Hematopoietic multipotent progenitor cell treated with erythropoietin and hydrocortisone succinate and interleukin-3 and kit ligand, for 15 days (in vitro differentiated cells): ENCODE measurements at regions not wholly inside any gene's neighbourhood (a gene's known extent, or its start where the extent isn't known, plus 50 kb on each side); places are given as distances from the start of the nearest gene placed in this dataset.

Source experiments
- DNase-seq: peaks from one replicate; pipeline ENCODE4 v3.0.0-alpha.2; 2015; ENCODE audit warnings: low spot score

DNA sequence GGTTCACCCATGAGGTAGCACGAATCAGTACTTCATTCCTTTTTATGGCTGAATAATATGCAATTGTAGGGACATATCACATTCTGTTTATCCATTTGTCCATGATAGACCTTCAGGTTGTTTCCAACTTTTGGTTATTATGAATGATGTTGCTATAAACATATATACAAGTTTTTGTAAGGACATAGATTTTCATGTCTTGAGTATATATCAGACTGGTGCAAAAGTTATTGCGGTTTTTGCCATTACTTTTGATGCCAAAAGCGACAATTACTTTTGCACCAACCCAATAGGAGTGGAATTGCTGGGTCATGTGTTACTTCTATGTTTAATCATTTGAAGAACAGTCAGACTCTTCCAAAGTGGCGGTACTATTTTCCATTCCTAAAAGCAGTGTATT lies 361.5 kb downstream of the RPS24 start:
- no peak for DNase-seq

DNA sequence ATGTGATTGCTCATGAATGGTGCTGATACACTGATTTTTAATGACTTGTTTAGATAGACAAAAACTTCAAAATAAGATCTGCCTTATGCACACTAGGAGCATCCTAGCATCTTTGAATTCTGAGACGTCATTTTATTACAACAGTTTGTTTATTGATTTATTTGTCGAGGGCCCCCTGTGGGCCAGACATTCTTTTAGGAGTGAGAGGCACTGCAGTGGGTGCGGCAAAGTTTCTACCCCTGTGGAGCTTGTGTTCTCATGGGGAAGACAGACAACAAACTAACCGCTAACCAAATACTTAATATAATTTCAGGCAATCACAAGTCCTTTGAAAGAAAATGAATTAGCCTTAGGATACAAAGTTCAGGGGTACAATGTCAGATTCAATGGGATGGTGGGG lies 363.1 kb downstream of the RPS24 start:
- no peak for DNase-seq

DNA sequence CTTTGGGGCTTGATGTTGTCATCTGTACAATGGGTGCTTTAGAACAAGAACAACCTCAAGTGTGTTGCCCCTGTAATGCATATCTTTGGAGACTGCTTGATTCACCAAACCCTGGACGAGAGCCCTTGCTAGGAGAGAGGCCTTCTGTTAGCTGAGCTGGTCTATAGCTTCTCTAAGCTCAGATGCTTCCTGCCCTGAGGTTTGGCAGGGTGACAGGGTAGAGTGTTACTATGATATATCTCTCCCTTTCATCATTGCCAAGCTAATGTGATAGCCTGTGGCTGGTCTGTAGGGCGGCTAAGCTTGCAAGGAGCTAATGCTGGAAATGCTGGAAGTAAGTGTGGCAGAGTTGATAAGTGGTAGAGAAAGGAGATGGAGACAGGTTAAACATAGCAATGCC lies 364.1 kb downstream of the RPS24 start:
- no peak for DNase-seq

DNA sequence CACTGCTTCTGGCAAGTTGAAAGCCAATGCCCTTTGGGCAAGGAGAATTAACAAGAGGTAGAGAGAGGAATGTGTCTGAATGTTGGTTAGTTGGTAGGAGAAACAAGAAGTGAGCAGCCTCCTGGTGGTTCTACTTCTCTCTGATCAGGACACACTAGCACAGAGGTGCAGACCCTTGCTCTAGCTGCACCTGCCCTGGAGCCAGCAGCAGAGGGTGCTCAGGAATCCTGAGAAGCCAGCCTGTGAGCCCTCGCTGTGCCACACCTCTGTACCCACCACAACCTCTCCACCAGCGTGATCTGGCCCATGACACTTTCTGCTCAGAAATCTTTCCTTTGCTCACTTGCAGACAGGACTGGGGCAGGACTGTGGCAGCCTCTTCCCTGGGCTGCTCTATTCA lies 364.7 kb downstream of the RPS24 start:
- no peak for DNase-seq

DNA sequence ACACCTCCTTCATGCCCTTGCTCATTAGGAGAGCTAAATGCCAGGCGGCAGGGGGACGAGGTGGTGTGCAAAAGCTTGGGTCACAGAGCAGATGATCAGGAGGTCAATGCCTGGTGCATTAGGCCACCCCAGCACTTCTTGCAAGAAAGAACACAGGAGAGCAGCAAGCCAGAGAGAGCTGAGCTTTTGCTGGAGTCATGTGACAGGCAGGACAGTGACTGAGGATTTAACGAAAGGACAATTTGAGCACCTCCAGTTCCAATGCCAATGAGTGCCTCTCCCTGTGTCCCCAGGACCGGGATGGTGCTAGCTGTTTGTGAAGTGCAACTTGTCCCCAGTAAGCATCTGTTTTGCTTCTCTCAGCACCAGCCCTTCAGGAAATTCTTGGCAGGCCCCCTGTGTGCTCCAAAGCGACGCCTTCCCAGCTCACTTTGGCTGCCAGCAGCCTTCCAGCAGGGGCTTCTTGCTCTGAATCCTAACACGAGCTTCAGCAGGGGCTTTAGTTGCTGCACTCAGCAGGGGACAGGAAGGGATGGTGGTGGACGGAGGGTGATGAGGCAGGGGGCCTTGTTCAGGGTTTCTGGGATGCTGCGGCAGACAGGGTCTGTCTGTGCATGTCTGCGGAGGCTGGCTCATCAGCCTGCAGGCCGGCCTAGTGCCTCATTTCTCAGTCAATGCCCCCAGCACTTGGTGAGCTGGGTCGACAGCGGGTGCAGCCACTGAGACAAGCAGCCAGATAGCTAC lies 368.1 kb downstream of the RPS24 start:
- DNase-seq, result no peak

DNA sequence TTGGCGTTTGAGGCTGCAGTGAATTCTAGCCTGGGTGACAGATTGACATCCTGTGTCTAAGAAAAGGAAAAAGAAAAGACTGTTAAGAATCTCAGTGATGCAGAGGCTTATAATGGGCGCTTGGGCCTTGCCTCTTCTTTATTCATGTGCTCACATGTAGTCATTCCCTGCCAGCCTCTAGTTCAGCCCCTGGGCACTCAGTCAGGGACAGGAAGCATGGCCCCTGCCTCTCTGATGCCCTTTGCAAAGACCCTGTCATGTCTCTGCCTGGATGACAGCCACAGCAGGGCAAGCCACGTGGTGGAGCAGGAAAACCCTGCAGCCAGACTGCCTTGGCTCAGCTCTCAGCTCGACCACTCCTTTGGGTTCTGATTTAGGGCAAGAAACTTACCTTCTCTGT lies 368.9 kb downstream of the RPS24 start:
- DNase-seq, result no peak

DNA sequence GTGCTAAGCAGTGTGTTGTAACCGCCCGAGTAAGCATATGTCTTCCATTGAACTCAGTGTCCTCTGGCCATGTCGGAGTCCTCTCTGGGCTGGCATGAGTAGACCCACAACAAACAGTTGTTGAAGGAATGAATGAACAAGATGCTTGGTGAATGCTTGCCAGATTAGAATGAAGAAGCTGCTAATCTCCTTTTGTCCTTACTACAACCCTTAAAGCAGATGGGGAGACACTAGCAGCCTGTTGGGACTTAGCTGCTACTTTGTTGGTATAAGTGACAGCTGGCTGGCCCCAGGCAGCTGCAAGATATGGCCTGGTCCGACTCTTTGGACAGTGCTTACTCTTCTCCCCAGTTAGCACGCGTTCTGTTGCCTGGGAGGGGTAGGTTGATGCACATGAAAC lies 370.1 kb downstream of the RPS24 start:
- no peak for DNase-seq

DNA sequence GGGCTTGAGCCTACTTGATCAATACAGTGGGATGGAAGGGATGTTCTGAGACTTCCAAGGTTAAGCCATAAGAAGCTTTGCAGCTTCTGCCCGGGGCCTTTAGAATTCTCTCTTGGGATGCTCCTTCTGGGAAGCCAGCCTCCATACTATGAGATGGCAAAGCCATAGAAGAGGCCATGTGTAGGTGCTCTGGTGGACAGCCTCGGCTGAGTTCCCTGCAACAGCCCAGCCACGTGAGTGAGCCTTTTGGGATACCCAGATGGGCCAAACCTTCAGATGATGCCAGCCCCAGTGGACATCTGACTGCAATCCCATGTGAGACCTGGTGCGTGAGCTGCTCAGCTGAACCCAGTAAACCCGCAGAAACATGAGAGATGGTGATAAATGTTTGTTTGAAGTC lies 370.6 kb downstream of the RPS24 start:
- no peak for DNase-seq

DNA sequence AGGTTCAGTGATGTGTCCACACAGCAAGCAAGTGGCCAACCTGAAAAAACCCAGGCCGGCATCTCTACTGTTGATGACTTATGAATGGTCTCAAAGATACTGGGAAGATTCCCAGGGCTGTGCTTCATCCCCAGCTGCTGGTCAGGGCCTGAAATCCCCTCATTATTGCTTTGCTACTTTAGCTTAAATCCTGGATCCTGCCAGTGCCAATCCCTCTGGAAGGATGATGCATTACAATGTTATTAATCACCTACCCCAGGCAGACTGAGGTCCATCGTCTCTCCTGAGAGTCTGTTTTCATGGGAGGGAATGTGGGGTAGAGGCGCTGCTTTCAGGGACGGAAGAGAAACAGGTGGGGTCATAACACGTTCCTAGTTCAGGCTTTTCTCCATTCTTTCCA lies 371.6 kb downstream of the RPS24 start:
- no peak for DNase-seq

DNA sequence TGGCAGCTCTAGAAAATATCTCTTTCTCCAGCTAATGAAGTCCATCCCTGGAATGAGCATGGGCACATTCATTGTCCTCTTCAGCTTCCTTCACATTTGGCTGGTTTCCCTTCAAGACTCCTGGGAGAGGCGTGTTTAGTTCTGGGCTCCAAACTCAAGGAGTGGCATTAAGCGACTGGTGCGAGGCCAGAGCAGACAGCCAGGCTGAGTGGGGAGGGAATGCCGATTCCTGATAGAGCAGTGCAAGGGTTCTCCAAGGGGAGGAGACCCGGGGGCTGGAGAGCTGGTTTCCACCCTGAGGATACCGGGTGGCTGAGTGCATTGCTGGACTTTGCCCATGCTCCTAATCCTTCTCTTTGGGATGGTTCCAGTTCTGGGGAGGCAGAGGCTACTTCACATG lies 372.1 kb downstream of the RPS24 start:
- no peak for DNase-seq

DNA sequence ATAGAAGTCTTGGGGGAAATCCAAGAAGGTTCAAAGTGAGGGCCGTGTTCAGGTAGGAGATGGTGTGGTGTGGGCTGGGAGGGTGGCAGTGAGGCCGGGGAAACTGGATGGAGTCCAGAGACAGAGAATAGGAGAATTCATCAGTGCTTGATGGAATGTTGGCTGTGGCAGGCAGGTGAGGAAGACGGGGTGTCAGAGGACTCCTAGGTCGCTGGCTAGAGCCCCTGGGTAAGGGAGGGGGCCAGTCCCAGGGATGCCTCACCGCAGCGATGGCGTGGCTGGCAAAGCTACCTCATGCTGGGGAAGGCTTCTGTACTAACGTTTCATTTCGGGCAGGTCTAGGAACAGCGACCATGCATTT lies 373.0 kb downstream of the RPS24 start:
- DNase-seq, result no peak

DNA sequence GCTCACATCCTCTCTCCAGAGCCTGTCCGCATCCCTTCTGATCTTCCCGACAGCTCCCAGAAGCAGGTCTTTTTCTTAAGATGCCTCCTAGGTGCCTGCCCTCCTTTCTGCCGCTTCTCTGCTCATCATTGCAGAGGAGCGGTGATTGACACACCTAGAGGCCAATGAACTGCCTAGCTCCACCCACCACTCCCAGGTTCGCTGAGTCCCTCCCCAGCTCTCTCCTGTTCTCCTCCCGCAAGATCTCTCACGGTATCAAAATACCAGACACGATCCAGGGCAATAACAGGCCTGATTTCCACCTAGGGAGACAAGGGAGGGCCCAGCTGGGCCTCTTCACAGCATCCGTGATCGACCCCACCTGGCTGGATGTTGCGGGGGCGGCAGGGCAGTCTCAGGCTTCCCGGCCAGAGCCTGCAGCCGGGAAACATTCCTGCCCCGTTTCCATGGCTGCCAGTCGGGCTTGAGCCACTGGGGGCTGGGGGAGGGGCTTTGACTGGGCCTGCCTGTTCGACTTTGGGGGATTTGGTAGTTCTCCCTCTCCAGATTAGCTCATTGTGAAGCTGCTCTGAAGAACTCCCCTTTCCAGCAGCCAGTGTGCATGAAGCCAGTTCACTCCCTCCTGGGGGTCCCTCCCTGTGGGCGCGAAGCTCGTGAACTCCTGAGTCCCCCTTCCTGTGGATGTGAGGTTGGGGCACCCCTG lies 373.5 kb downstream of the RPS24 start:
- DNase-seq, result peak; percentile 5

DNA sequence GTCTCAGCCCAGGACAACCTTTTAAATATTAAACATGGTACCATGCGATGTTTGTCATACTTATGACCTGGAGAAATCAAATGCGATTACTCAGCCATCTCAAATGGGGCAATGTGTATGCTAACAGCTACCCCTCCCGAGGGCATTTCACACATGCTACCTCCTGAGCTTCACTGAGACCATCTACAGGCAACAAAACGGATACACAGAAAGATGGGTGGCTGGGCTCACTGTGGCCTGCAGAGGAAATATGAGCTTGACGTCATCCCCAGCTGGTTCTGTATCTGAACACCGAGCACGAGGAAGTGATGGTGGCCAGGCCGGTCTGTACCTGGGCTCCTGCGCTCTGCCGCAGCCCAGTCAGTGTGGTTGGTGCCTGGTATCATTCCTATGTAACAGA lies 374.3 kb downstream of the RPS24 start:
- no peak for DNase-seq

DNA sequence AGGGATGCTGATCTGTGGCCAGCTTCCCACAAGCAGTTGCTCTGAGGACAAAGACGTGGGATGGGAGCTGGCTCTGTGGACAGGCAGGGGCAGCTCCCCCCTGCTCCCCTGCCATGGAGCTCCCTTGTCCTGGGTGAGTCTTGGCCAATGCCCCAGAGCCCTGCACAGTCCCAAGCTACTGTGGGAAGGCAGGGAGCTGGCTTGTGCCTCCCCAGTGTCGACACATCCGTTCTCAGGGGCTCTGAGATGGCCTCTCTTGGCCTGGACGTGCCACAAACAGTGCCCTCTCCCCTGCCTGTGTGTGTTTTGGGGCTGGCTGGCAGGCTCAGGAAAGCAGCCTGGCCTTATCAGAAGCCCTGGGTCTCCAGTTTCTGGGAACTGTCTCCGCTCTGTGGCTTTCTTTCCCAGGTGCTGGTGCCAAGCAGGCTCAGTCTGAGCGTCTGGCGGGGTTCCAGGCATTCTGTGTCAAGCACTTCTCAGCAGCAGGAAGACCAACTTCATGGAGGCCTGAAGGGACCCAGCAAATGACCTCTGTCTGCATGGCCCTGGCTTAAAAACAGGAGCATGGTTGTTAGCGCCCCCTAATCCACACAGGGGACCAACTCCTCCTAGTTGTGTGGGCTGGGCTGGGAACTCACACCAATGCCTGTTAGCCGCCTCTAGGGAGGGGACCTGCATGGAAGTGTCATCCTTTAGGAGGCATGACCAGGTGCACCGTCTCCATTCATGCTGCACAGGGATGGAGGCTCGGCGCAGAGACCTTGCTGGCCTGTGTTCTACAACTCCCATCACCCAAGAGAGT lies 375.2 kb downstream of the RPS24 start:
- no peak for DNase-seq

DNA sequence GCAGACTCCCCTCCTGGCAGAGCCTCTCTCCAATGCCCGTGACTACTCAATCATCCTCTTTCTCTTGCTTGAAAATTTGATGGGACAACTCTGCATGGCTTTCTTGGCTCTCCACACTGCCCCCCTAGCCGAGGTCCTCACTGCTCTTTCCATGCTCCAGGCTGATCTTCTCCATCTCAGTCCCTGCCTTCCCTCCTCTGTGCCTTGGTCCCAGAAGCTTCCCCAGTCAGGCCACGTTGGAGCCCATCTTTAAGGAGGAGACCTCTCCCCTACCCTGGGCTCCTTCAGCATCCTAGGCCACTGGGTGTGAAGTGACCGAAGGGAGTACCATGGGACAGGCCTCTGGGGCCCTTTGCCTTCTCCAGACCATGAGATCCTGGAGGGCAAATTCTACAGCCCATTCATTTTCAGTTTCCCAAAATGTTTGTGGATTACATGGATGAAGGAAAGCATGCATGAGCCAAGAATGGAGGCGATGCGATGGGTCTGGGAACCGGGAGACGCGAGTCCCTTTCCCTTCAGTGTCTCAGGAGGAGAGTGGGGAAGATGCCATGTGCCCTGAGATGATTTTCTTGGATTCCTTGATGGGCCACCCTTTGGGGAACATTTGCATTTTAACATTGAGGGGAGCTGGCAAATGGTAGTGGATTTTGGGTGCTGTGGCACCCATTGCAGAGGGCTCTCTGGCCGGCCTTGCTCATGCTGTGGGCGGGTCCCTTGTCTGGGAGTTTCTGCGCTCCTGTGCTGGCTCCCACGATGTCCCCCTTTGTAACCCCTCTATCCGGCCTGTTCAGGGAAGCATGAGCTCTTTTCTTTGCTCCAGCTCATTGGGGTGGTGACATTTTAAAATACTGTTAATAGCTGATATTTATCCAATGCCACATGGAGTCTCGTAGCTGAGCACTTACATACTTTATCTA lies 376.6 kb downstream of the RPS24 start:
- DNase-seq, result no peak

DNA sequence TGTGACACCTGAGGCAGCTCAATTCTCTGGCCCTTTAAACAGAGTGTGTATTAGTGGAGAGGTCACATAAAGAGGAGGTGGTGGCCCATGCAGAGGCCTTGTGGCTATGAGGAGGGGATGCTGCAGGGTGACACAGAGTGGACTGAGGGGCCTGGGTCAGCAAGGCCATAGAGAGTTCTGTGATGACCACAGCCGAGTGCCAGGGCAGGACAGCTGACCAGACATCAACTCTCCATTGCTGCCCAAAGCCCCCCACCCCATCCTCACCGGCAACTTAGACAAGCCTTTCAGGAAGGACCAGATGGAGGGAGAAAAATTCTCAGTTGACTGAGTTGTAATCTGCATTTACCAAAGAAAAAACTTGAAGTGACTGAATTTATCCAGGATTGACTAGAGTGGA lies 378.1 kb downstream of the RPS24 start:
- DNase-seq, result no peak

DNA sequence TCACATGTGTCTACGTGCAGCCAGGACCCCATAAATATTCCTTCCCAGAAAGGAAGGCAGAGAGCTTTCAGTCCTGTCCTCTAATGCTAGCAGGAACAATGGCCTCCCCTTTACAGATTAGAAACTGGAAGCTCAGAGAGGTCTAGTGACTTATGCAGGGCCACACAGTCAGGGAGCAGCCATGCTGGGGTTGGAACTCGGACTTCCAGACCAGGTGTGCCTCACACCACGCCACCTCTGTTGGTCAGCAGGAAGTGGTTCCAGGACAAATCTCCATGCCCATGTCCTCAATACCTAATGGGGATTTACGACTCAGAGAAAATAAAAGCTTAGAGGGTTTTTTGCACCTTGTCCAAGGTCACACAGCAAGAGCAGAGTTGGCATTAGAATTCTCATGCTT lies 378.9 kb downstream of the RPS24 start:
- no peak for DNase-seq

DNA sequence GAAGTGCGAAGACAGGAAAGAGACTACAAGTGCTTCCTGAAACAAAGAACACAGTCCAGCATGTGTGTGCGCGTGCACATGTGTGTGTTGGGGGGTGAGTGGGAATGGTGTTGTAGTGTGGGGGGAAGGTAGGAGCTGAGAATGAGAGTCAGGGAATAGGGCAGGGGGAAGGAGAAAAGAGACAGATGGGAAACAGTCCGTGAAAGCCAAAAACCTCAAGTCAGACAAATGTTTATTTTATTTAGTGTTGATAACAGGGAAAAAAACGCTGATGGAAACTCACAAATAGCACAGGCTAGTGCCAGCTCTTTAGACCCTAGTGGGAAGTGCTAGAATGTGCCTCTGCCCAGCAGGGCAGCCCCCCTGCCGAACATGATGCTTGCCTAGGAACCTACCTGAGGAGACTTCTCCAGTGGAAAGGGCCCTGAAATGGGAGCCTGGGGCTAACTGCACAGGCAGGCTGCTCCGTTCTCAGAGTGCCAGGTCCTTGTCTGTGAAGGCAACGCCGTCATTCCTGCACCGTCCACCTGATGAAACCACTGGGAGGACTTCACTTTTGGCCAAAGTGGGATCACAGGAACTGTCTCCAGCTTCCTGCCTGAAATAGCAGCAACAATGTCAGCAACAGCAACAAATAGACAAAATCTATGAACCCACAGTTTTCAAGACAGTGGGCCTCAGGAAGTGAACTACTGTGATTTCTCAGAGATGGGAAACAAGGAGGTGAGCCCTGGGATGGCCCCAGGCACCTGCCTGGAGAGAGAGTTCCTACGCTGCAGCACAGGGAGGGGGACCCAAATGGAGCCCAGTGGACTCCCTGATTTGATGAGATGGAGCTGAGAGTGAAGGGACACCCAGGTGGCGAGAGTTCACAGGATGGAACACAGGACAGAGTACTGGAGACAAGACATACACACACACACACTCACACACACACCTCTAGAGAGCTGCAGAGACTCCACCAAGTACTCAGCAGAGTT lies 379.7 kb downstream of the RPS24 start:
- DNase-seq, result no peak

DNA sequence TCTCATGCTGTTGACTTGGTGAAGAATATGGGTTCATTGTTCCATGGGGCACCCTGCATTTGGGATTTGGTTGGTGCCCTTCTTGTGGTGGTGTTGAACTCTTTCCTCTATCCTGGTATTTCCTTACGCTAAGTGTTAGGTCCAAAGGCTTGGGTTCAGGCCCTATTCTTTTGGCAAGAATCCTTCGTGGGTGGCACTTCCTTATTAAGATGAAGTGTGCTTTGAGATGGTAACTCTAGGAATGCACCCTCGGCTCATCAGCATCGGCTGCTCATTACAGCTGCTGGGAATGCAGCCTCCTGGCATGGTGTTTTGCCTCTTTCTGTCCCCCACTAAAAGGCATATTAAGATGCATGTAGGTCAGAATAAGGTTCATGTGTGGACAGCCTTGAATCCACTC lies 380.7 kb downstream of the RPS24 start:
- no peak for DNase-seq

DNA sequence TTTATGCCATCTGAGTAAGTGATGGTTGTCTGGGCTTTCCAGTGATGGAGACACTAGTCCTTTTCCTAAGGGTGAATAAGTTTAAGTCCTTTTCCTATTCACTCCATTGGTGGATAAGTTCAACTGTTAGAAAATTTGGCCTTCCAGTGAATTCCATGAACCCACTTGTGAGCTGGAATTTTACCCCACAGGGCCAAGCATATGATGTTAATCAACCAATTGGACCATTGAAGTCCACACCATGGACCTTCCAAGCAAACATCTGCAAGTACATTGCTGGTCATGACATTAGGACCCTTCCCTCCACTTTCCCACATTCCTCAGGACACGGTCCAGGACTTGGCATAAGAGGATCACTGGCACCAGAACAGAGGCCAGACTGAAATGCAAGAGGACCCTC lies 381.4 kb downstream of the RPS24 start:
- no peak for DNase-seq
